ENCODE measurements at regions not wholly inside any gene's neighbourhood (a gene's known extent, or its start where the extent isn't known, plus 50 kb on each side); places are given as distances from the start of the nearest gene placed in this dataset.

DNA sequence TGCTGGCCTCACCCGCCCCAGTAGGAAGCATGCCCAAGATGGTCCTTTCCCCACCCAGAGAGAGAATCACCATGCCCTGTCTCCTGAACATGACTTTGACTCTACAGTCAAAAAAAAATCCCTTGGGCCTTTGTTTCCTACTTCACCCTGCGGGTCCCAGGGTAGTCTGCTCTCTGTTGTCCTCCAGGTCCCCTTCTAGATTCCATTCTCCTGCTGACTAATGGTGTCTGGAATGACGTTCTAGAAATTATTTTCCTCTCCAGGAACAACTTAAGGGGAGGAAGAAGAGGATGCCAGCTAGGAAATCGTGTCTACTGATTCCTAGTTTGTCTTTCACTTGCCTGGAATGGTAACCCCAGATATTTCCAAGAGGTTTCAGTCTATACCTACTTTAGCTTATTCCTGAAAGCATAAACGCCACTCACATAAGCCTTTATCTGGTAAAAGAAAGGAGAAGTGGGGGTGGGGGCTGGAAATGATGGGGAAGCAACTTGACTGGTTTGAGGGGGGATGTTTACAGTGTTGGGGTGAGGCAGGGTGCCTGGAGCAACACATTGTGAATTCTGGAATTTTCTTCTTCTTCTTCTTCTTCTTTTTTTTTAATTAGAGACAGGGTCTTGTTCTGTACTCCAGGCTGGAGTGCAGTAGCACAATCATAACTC, 93.9 kb downstream of the SNX18 start:
- no peak for DNase-seq (ENCODE audit: low read depth)

DNA sequence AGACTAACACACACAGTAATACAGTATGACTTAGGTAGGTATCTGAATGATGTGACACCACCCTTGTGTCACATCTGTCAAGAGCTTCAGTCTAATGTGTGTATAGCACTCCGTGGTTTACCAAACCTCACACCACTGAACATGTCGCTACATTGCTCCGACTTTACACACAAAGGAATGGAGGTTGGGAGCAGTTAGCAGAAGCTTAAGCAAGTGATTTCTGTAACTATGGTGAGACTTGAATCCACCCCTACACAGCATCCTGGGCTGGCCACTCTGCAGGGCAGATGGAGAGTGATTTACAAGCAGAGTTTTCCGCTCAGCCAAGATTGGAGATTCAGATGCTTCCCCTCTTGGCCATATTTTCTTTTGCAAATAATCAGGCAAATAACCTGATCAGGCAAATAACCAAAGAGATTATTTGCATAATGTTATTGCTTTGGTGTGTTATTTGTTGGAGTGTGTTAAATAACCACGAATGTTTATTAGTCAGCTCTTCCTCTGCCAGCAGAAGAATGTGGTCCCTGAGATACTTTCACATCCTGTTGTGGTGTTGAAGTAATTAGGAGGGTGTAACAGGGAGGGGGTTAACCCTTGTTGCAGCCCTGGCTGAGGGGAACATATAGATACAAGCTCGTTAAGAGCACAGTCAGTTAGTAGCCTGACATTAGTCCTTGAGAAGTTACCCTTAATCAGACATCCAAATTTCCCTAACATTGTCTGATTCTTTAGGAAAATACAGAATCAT, 92.8 kb downstream of the SNX18 start:
- no peak for DNase-seq (ENCODE audit: low read depth)

DNA sequence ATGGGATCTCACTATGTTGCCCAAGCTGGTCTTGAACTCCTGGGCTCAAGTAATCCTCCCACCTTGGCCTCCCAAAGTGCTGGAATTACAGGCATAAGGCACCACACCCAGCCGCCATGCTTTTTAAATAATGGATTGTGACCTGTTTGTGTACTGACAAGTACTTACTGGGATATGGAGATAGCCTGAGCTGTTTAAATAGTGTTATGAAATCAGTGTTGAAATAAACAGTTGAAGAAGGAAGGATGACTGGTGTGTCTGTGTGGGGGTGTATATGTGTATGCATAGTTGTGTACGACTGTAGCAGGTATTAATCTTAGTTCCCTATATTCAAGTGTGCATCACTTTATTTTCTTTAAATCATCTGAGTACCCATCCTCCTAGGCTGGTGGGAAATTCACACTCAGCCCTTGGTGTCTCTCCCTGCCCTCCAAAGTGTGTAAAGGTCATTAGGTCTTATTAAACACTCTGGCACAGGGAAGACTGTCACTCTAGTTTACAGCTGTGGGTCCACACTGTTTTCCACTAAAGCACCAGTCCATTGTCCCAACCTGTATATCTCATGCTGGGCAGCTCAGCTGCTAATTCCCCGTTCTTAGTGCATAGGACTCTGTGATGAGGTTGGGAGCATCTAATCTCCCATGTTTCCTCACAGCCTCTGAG, 91.0 kb downstream of the SNX18 start:
- DNase-seq (ENCODE audit: low read depth): no peak

DNA sequence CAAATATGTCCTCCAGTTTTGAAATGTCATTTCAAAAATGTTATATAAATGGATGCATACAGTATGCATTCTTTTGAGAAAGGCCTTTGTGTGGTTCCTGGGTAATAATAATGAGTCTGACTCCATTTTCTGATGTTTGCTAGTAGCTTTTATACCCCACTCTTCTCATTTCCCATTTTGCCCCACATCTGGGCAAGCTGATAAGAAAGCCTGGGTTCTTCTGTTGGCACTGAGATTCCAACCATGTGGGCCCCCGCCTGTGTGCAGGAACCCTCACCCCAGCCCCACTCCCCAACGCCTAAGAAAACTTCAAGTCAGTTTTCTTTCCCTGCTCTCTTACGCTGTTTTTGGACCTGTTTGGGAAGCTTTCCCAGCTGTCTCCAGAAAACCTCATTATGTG, 89.4 kb downstream of the SNX18 start:
- DNase-seq (ENCODE audit: low read depth): no peak

DNA sequence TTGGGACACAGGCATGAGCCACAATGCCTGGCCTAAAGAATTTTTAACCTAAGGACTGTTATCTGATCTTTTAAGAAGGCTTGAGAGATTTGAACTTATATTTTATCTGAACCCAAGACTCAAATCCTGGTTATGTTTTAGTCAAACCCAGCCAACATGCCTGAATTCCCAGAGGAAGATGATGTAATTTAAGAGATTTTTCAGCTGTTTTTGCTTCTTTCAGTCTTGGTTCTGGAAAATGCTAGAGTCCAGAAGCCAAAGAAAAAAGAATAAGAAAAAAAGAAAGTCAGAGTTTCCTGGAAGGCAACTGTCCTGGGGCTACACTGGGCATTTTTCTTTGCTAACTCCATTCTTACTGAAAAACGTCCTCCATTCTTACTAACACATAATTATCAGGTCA, 85.8 kb downstream of the SNX18 start:
- no peak for DNase-seq (ENCODE audit: low read depth)

DNA sequence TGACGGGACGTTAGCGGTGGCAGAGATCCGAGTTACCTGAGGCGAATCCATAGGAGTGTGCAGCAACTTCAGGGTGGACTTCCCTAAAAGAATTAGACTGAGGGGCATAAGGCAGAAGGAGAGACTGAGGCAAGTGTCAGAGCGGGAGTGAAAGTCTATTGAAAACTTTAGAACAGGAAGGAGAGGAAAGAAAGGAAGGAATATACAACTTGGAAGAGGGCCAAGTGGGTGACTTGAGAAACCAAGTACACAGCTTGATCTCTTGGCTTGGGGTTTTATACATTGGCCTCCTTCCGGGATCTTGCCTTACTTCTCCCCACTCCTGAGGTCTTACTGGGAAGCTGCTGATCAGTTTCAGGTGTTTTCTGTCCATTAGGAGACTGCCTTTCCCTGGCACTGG, 84.9 kb downstream of the SNX18 start:
- no peak for DNase-seq (ENCODE audit: low read depth)

DNA sequence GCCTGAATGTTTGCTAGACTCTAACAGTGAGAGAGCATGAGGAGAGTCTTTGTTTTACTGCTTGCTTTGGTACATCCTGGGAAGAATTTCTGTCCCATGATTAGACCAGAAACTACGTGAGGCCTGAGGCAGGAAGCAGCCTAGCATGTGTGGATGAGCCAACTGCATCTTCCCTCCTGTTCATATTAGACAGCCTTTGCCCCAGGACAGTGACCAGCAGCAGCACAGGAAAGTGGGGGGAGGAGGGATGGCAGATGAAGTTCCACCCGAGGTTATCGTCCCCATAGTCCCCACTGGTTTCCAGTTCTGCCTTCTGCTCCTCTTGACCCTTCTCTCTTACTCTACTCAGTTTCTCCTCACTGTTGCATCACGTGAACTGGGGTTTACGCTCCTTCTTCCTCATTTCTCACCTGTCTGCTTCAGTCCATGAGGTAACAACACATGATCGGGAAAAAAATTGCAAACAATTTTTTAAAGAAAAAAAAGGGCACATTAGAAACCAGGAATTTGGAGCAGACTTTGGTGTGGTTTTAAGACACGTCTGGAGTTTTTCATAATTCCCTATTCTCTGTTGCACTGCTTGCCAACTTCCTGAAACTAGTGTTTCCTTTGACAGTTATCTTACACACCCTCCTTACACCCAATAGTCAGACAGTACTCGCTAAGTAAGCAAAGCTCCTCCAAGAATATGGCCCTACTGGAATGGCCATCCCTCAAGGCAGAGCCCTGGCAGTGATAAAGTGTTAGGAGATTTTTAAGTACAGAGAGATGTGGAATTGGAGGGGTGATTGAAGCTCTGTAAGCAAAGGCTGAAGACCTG, 84.1 kb downstream of the SNX18 start:
- no peak for DNase-seq (ENCODE audit: low read depth)
